OCI-LY7 (cell line): ENCODE measurements at regions not wholly inside any gene's neighbourhood (a gene's known extent, or its start where the extent isn't known, plus 50 kb on each side); places are given as distances from the start of the nearest gene placed in this dataset.

Experiments used
- BruUV-seq: library from RNA; stranded (reverse); fragments of 400-500 nt; replicated peaks from 2 replicates; lab custom pipeline; 2021; lab: Mats Ljungman, UMichigan
- CTCF ChIA-PET: fragments of 300-600 bp; sonication (Branson Sonifier 250); formaldehyde crosslinking; loops from one replicate; lab custom pipeline; 2022; ENCODE audit warnings: antibody characterized with exemption; ENCODE audit not compliant: unreplicated experiment; lab: Charles Lee
- POLR2A ChIA-PET: fragments of 300-600 bp; sonication (Branson Sonifier 250); formaldehyde crosslinking; loops from one replicate; lab custom pipeline; 2022; ENCODE audit warnings: antibody characterized with exemption; lab: Charles Lee
- DNase-seq: peaks from one replicate; pipeline ENCODE4 v3.0.0-alpha.2; 2015; ENCODE audit warnings: low spot score
- H2AFZ ChIP-seq: fragments of 200-600 bp; sonication (generic), shearing (Covaris generic); 2 replicates; pipeline ENCODE4 v1.6.1; 2014; ENCODE audit warnings: mild to moderate bottlenecking, antibody characterized with exemption, low read length, moderate library complexity
- H3K27ac ChIP-seq: fragments of 200-600 bp; sonication (generic); 2 replicates; pipeline ENCODE4 v1.5.1; 2014; ENCODE audit warnings: mixed run types, low read depth, mild to moderate bottlenecking, moderate library complexity, low read length, inconsistent platforms; ENCODE audit not compliant: poor library complexity, severe bottlenecking
- H3K36me3 ChIP-seq: fragments of 200-600 bp; sonication (generic); 2 replicates; pipeline ENCODE4 v1.6.1; 2014; ENCODE audit warnings: mild to moderate bottlenecking, antibody characterized with exemption, low read length, moderate library complexity, mixed read lengths; ENCODE audit not compliant: insufficient read depth
- H3K4me1 ChIP-seq: fragments of 200-600 bp; sonication (generic); 2 replicates; pipeline ENCODE4 v1.5.1; 2014; ENCODE audit warnings: mild to moderate bottlenecking, low read length; ENCODE audit not compliant: insufficient read depth, poor library complexity, severe bottlenecking
- H3K4me2 ChIP-seq: fragments of 200-600 bp; sonication (generic); 2 replicates; pipeline ENCODE4 v1.6.1; 2014; ENCODE audit warnings: mild to moderate bottlenecking, low read length
- H3K4me3 ChIP-seq: fragments of 200-600 bp; sonication (generic); 2 replicates; pipeline ENCODE4 v1.5.1; 2014; ENCODE audit warnings: mild to moderate bottlenecking, low read depth, low read length; ENCODE audit not compliant: poor library complexity, severe bottlenecking
- H3K79me2 ChIP-seq: fragments of 200-600 bp; sonication (generic); 2 replicates; pipeline ENCODE4 v1.6.1; 2016; ENCODE audit warnings: low read depth, mild to moderate bottlenecking, low read length, moderate library complexity, mixed read lengths; ENCODE audit not compliant: insufficient read depth
- H3K9me2 ChIP-seq: fragments of 200-600 bp; sonication (generic); 2 replicates; pipeline ENCODE4 v1.6.1; 2016; ENCODE audit warnings: mild to moderate bottlenecking, low read length, mixed read lengths; ENCODE audit not compliant: insufficient read depth
- H3K9me3 ChIP-seq: fragments of 200-600 bp; sonication (generic); 2 replicates; pipeline ENCODE4 v1.6.1; 2014; ENCODE audit warnings: mild to moderate bottlenecking, mixed run types, low read length, mixed read lengths
- H4K20me1 ChIP-seq: fragments of 200-600 bp; sonication (generic); 2 replicates; pipeline ENCODE4 v1.6.1; 2014; ENCODE audit warnings: mild to moderate bottlenecking, antibody characterized with exemption, low read length, moderate library complexity, mixed read lengths; ENCODE audit not compliant: insufficient read depth
- EZH2phosphoT487 ChIP-seq: fragments of 200-600 bp; sonication (generic); IDR thresholded peaks from 2 replicates; pipeline ENCODE4 v1.6.1; 2018; ENCODE audit warnings: low read depth, borderline replicate concordance, mild to moderate bottlenecking, mixed run types, antibody characterized with exemption, low read length, moderate library complexity, mixed read lengths
- intact Hi-C: fragments of 100-400 bp; cut with micrococcal nuclease; formaldehyde crosslinking; loops from one replicate; pipeline ENCODE4 v1.10.0; 2022; ENCODE audit not compliant: unreplicated experiment
- TF ChIP-seq, protein P1 (sequence below): fragments of 200-600 bp; sonication (generic); conservative IDR thresholded peaks from 2 replicates; pipeline ENCODE4 v1.5.1; 2014; ENCODE audit warnings: mild to moderate bottlenecking, antibody characterized with exemption, low read length, moderate library complexity, mixed read lengths

DNA sequence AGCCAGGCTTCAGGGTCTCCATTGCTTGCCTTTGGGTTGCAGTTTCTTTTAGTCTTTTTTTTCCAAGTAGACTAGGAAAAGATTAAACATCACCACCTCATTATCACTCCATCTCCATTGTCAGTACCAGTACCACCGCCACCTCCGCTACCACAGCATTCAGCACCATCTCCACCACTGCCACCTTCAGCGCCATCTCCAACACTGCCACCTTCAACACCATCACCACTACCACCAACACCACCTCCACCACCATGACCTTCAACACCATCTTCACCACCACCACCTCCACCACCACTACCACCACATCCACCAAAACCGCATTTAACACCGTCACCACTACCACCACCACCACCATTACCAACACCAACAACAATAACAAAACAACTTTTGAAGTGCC is 141.5 kb upstream of the MPHOSPH6 start:
- Histone ChIP-seq H3K9me2 (no peaks in the 10 kb centered on the region), H3K36me3 (no peaks in the 10 kb centered on the region), H3K4me3 (no peak overlapping the region), H3K4me2 (no peak overlapping the region), H3K9me3 (no peaks in the 10 kb centered on the region), H3K27ac (no peak overlapping the region), H3K79me2 (no peaks in the 10 kb centered on the region), H3K4me1 (no peaks in the 10 kb centered on the region), H4K20me1 (no peaks in the 10 kb centered on the region), H2AFZ (no peak overlapping the region)
- intact Hi-C loops = no loop called here
- no peak for DNase-seq
- BruUV-seq = no TSS peak
- TF ChIP-seq, protein P1, sequence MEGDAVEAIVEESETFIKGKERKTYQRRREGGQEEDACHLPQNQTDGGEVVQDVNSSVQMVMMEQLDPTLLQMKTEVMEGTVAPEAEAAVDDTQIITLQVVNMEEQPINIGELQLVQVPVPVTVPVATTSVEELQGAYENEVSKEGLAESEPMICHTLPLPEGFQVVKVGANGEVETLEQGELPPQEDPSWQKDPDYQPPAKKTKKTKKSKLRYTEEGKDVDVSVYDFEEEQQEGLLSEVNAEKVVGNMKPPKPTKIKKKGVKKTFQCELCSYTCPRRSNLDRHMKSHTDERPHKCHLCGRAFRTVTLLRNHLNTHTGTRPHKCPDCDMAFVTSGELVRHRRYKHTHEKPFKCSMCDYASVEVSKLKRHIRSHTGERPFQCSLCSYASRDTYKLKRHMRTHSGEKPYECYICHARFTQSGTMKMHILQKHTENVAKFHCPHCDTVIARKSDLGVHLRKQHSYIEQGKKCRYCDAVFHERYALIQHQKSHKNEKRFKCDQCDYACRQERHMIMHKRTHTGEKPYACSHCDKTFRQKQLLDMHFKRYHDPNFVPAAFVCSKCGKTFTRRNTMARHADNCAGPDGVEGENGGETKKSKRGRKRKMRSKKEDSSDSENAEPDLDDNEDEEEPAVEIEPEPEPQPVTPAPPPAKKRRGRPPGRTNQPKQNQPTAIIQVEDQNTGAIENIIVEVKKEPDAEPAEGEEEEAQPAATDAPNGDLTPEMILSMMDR = no peak
- no peak for TF ChIP-seq EZH2phosphoT487
- ChIA-PET POLR2A (no interaction called here), CTCF (no interaction called here)

DNA sequence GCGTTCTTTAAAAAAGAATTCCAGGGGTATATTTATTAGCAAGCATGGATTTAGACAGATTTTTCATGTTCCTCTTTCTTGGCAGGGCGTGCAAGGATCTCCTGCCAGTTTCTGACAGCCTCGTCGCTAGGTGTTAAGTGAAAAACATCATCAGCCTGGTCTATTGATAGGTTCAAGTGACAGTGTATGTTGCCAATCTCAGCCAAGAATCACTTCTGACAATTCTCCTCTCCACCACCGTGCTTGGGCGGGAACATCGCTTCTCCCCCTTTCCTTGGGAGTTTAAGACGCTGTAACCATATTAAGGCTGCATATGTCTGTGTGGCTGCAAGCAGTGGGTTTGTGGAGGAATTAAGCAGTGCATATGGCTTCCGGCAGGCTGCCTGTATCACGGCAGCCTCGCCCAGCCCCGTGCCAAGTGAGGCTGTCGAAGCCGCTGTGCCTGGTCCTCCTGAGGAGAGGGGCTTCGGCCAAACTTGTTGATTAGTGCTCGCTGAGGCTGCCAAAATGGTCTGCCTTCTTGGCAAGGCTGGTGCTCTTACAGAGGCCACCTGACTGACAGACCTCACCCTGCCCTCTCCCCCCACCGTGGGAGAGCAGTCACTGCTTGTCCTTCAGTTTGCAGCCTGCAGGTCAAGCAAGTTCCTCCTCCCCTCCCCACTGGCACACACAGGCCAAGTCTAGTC is 132.2 kb upstream of the MPHOSPH6 start:
- no peak for DNase-seq
- Histone ChIP-seq H3K36me3 (no peaks in the 10 kb centered on the region), H4K20me1 (no peaks in the 10 kb centered on the region), H3K4me1 (no peaks in the 10 kb centered on the region), H3K4me2 (no peak overlapping the region), H3K9me2 (no peaks in the 10 kb centered on the region), H2AFZ (no peak overlapping the region), H3K9me3 (no peaks in the 10 kb centered on the region), H3K79me2 (no peaks in the 10 kb centered on the region), H3K27ac (no peak overlapping the region), H3K4me3 (no peak overlapping the region)
- no peak for TF ChIP-seq EZH2phosphoT487
- TF ChIP-seq, protein P1 = no peak
- no TSS peak for BruUV-seq
- intact Hi-C loops = no loop called here
- ChIA-PET CTCF (no interaction called here), POLR2A (no interaction called here)

- Histone ChIP-seq H4K20me1 (no peaks in the 10 kb centered on the region), H3K36me3 (no peaks in the 10 kb centered on the region), H3K27ac (no peak overlapping the region), H2AFZ (no peak overlapping the region), H3K4me1 (no peaks in the 10 kb centered on the region), H3K4me3 (no peak overlapping the region), H3K79me2 (no peaks in the 10 kb centered on the region), H3K9me3 (no peaks in the 10 kb centered on the region), H3K4me2 (no peak overlapping the region), H3K9me2 (no peaks in the 10 kb centered on the region)
- BruUV-seq = no TSS peak
- no peak for TF ChIP-seq EZH2phosphoT487
- TF ChIP-seq, protein P1 = no peak
- intact Hi-C loops = no loop called here
- no peak for DNase-seq
- POLR2A ChIA-PET = no interaction called here
- CTCF ChIA-PET = no interaction called here
Observed at GRCh38 chr16:82301146-82301755, 131.2 kb upstream of the MPHOSPH6 start.
